ENCODE measurements at regions not wholly inside any gene's neighbourhood (a gene's known extent, or its start where the extent isn't known, plus 50 kb on each side); places are given as distances from the start of the nearest gene placed in this dataset.

DNA sequence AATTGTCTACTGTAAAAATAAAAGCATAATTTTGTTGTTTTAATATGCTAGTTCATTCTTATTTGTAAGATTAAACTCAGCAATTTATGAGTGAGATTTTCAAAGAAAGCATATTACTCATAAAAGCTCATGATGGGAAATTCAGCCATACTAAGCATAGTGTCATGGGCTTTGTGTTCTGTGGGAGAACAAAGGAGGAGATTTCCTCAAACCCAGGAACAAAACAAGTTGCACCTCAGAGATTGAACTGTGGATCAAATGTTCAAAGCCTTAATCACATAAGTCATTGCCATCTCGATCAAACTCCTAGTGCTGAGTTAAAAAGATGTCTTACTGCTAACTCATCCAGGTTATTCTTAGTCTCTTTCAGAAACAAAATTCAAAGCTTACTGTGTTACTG is 85.6 kb upstream of the PDZRN3 start:
- no peaks in the 10 kb centered on the region for H3K4me1 Mint-ChIP-seq
- H3K27ac ChIP-seq (ENCODE audit: insufficient read length, low read depth, low read length): no peak overlapping the region
- H2AFZ ChIP-seq (ENCODE audit: low read length): no peak overlapping the region
- no peaks in the 10 kb centered on the region for H3K9me3 Mint-ChIP-seq
- no peak for DNase-seq
- no CpG with 5 or more reads among the region's 1 CpG for whole genome bisulfite sequencing (ENCODE audit: extremely low coverage, insufficient read length, low lambda C conversion rate)
- no peaks in the 10 kb centered on the region for H3K9me3 ChIP-seq (ENCODE audit: control insufficient read depth, low read depth, low read length)
- H3K14ac ChIP-seq (ENCODE audit: insufficient read depth, low read length): no peak overlapping the region
- no peaks in the 10 kb centered on the region for H3K79me2 ChIP-seq (ENCODE audit: insufficient read depth, low read length)
- H3K27ac Mint-ChIP-seq: no peak overlapping the region
- H2BK15ac ChIP-seq (ENCODE audit: low read depth, low read length): no peak overlapping the region
- H3K36me3 Mint-ChIP-seq (ENCODE audit: insufficient read depth in 1 of 3, low read depth in 3 of 3): no peaks in the 10 kb centered on the region
- peaks cover 2% of the 10 kb centered on the region for H3K27me3 Mint-ChIP-seq (ENCODE audit: low read depth)
- H3K27me3 ChIP-seq (ENCODE audit: insufficient read depth, low read length): no peaks in the 10 kb centered on the region
- H2BK12ac ChIP-seq (ENCODE audit: insufficient read length, low read depth, low read length): no peak overlapping the region
- H2BK120ac ChIP-seq (ENCODE audit: low read depth, low read length, poor library complexity, severe bottlenecking): no peak overlapping the region
- no peak overlapping the region for H2BK5ac ChIP-seq (ENCODE audit: insufficient read length, low read length)
- H3K23me2 ChIP-seq (ENCODE audit: insufficient read length, low read depth, low read length, poor library complexity, severe bottlenecking): no peaks in the 10 kb centered on the region
- no peaks in the 10 kb centered on the region for H3K79me1 ChIP-seq (ENCODE audit: insufficient read depth, low read depth, low read length, poor library complexity, severe bottlenecking)
- no peaks in the 10 kb centered on the region for H3K4me1 ChIP-seq (ENCODE audit: insufficient read depth, low read length)
- no peak overlapping the region for H4K5ac ChIP-seq (ENCODE audit: insufficient read length, low read depth, low read length)
- H4K8ac ChIP-seq (replicated peaks; ENCODE audit: insufficient read length, low read depth, low read length): no peak overlapping the region
- no peak overlapping the region for H3K56ac ChIP-seq (ENCODE audit: insufficient read length, low read depth, low read length)
- no peak overlapping the region for H2BK20ac ChIP-seq (ENCODE audit: low read depth, low read length, poor library complexity, severe bottlenecking)
- no peak overlapping the region for H3K9ac ChIP-seq (ENCODE audit: extremely low read depth, insufficient read length, low read length)
- no peak overlapping the region for H3T11ph ChIP-seq (ENCODE audit: low read length)
- TF ChIP-seq, protein P1, sequence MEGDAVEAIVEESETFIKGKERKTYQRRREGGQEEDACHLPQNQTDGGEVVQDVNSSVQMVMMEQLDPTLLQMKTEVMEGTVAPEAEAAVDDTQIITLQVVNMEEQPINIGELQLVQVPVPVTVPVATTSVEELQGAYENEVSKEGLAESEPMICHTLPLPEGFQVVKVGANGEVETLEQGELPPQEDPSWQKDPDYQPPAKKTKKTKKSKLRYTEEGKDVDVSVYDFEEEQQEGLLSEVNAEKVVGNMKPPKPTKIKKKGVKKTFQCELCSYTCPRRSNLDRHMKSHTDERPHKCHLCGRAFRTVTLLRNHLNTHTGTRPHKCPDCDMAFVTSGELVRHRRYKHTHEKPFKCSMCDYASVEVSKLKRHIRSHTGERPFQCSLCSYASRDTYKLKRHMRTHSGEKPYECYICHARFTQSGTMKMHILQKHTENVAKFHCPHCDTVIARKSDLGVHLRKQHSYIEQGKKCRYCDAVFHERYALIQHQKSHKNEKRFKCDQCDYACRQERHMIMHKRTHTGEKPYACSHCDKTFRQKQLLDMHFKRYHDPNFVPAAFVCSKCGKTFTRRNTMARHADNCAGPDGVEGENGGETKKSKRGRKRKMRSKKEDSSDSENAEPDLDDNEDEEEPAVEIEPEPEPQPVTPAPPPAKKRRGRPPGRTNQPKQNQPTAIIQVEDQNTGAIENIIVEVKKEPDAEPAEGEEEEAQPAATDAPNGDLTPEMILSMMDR (conservative IDR thresholded peaks at IDR 0.05): no peak
- no peak overlapping the region for H2AK5ac ChIP-seq (ENCODE audit: insufficient read length, low read length)
- no peak overlapping the region for H3K4me2 ChIP-seq (ENCODE audit: insufficient read depth, insufficient read length, low read length)
- no peak overlapping the region for H4K91ac ChIP-seq (ENCODE audit: insufficient read length, low read depth, low read length)
- no peak overlapping the region for H3K4me3 Mint-ChIP-seq
- no peak overlapping the region for H3K4ac ChIP-seq (ENCODE audit: low read depth, low read length)
- H3K18ac ChIP-seq (ENCODE audit: insufficient read length, low read depth, low read length): no peak overlapping the region
- no peaks in the 10 kb centered on the region for H4K20me1 ChIP-seq (ENCODE audit: control insufficient read depth, insufficient read depth, insufficient read length)
- no peak overlapping the region for H3K23ac ChIP-seq (ENCODE audit: insufficient read length, low read depth, low read length)

Data from H9 (cell line).